ENCODE measurements at regions not wholly inside any gene's neighbourhood (a gene's known extent, or its start where the extent isn't known, plus 50 kb on each side); places are given as distances from the start of the nearest gene placed in this dataset.
"Not testable (repeated sequence)": the region's sequence is repeated elsewhere in the genome, so short reads cannot be mapped to it uniquely, and the experiment has no call there.

GRCh38 chr18:9025091-9025838 is 77.2 kb upstream of the NDUFV2 start:
- Histone ChIP-seq H3K4me3 (no peak overlapping the region), H3K27ac (no peak overlapping the region)

GRCh38 chr18:9029131-9029530 is 73.4 kb upstream of the NDUFV2 start:
- peak overlapping the region in 1 of 21 experiments; percentile 18 for H3K27ac ChIP-seq
- no peak overlapping the region for H3K4me3 ChIP-seq

- Histone ChIP-seq H3K27ac (no peak overlapping the region), H3K4me3 (no peak overlapping the region)
These were observed 70.0 kb upstream of the NDUFV2 start for GRCh38 chr18:9032519-9032918.

- H3K4me3 ChIP-seq: no peak overlapping the region
- H3K27ac ChIP-seq: peak overlapping the region in 3 of 21 experiments; percentile 3 to 73 (median 32)
These were observed 64.1 kb upstream of the NDUFV2 start for GRCh38 chr18:9038277-9038871.

GRCh38 chr18:9039441-9040071 is 62.9 kb upstream of the NDUFV2 start:
- Histone ChIP-seq H3K4me3 (no peak overlapping the region), H3K27ac (no peak overlapping the region)

- no peak overlapping the region for H3K27ac ChIP-seq
These were observed 59.6 kb upstream of the NDUFV2 start for GRCh38 chr18:9042766-9043481.

GRCh38 chr18:9043581-9043980 is 58.9 kb upstream of the NDUFV2 start:
- no peak overlapping the region for H3K4me3 ChIP-seq

More at GRCh38 chr18:9042766-9043481, 59.6 kb upstream of the NDUFV2 start:
- H3K4me3 ChIP-seq: no peak overlapping the region

GRCh38 chr18:9047715-9048114 is 54.8 kb upstream of the NDUFV2 start:
- Histone ChIP-seq H3K4me3 (no peak overlapping the region), H3K27ac (no peak overlapping the region)

More at GRCh38 chr18:9043581-9043980, 58.9 kb upstream of the NDUFV2 start:
- H3K27ac ChIP-seq: no peak overlapping the region

- Histone ChIP-seq H3K27ac (no peak overlapping the region), H3K4me3 (no peak overlapping the region)
These were observed 54.3 kb upstream of the NDUFV2 start for GRCh38 chr18:9048236-9048635.

GRCh38 chr18:9048808-9049494 is 53.5 kb upstream of the NDUFV2 start:
- Histone ChIP-seq H3K4me3 (no peak overlapping the region), H3K27ac (no peak overlapping the region)

- no peak overlapping the region for H3K4me3 ChIP-seq
- no peak overlapping the region for H3K27ac ChIP-seq
These were observed 53.0 kb upstream of the NDUFV2 start for GRCh38 chr18:9049495-9049809.

- H3K27ac ChIP-seq, H3K4me3 ChIP-seq: not testable (repeated sequence)
These were observed 51.7 kb upstream of the NDUFV2 start for GRCh38 chr18:9050628-9051284.
